ENCODE measurements at regions not wholly inside any gene's neighbourhood (a gene's known extent, or its start where the extent isn't known, plus 50 kb on each side); places are given as distances from the start of the nearest gene placed in this dataset.

DNA sequence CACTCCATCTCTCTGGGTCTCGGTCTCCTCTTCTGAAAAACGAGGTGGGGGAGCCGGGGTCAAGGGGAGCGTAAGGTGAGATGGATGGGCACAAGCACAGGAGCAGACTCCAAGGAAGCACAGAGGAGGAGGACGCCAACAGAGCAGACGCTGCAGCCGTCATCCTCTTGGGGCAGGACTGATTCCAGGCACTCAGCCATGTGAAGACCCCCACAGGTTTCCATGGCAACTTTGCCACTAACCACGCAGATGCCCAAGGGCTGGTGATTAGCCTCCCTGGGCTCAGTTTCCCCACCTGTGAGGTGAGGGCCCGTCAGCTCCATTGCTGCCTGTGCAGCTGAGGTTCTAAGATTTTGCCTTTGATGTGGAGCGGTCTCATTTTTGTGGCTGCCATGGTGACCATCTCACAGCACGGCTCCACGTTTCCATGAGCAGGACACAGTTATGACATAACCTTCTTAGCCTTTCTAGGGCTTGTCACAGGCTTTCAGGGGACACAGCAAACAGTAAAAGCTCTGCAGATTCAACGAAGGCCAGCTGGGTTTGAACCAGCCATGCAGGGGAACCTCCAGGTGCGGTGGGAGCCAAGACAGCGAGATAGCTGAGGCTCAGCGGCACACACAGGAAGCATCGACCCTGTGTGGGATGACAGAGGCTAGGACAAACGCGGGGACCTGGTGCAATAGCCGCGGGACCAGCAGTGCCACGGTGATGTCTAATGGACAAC lies 170.3 kb downstream of the NUP210 start:
- FAIRE-seq = no peak
- no peak for DNase-seq (ENCODE audit: low spot score)

DNA sequence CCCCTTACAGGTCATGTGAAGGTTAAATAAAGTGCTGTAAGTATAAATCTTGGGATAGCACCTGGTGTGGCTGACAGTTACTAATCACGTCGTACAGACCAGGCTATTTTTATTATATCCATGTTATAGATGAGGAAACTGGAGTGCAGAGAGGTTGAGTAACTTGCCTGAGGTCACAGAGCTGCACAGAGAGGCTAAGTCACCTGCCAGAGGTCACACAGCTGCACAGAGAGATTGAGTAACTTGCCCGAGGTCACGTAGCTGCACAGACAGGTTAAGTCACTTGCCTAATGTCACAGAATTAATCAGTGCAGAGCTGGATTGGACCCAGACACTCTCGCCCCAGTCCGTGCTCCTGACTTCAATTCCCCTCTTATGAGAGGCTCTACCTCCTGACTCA lies 171.5 kb downstream of the NUP210 start:
- DNase-seq (ENCODE audit: low spot score) = no peak
- no peak for FAIRE-seq

DNA sequence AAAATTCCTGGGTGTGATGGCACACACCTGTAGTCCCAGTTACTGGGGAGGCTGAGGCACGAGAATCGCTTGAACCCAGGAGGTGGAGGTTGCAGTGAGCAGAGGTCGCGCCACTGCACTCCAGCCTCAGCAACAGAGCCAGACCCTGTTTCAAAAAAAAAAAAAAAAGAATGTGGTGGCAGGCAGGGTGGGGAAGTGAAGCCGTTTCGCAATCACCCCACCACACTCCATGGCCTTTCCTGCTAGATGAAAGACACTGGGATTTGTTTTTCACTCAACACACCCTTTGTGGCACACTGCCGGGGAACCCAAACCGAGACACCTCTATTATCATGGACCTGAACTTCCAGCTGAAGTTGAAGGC lies 172.4 kb upstream of the IQSEC1 start:
- DNase-seq (ENCODE audit: low spot score) (no peak), FAIRE-seq (no peak)

DNA sequence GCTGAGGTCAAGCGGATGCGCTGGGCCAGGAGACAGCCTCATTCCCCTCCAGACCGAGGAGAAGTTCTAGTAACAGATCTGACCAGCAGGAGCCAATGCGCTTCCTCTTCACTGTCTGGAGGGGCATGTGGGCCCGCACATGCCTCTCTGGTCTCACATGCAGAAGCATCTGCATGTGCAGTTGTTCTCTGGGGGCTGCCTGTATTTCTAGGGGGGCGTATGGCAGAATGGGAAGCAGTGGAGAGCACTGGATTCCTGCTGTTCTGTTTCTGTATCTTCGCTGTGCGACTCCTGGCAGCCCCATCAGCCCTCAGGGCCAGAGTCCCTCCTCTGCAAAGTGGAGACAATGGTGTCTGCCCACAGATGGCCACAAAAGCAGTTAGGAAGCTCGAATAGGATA lies 170.4 kb upstream of the IQSEC1 start:
- DNase-seq (ENCODE audit: low spot score) (no peak), FAIRE-seq (no peak)

DNA sequence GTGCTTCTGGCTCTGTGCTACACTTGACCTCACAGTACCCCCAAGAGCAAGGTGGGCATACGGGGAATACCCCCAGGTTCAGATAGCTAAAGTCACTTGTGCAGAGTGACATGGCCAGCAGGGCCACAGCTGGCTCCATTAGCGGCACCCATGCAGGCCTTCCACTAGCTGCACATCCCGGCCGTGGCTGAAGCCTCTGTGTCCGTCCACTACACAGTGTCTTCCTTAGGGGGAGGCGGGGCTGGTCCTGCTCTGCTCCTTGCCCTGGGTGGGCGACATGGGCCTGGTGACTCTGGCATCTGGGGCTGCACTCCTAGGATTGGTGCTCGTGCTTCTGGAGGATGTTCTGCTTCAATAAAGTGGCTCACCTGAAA lies 169.1 kb upstream of the IQSEC1 start:
- DNase-seq (ENCODE audit: low spot score) (no peak), FAIRE-seq (peak; percentile 35)

DNA sequence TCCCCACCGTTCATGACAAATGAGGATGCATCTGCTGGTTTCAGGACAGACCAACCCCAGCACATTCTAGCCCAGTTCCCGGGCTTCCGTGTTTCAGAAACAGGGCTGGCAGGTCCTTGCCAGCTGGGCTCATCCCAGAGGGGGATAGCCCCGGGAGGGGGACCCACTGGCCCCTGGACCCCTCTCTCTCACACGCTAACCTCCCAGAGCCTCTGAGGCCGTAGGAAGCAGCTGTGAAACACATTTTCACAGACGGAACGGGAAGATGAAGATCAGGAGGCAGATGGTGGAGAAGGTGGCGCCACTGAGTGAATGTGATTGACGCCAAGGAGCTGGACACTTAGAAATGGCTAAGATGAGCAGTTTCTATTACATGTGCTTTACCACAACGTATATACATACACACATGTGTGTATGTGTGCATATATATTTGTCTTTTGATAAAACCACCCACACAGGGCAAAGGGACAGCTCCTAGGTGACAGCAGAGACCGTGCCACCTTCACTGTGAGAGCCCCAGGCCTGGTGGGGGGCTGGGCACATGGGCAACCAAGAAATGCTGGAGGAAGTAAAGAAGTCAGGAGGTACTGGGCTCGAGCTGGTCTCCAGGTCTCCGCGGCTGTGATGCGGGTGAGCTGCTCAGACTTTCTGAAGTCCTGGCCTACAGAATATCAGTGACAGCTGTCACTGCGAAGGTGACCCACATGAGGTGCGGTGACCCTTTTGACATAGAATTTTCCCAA lies 168.6 kb upstream of the IQSEC1 start:
- no peak for FAIRE-seq

DNA sequence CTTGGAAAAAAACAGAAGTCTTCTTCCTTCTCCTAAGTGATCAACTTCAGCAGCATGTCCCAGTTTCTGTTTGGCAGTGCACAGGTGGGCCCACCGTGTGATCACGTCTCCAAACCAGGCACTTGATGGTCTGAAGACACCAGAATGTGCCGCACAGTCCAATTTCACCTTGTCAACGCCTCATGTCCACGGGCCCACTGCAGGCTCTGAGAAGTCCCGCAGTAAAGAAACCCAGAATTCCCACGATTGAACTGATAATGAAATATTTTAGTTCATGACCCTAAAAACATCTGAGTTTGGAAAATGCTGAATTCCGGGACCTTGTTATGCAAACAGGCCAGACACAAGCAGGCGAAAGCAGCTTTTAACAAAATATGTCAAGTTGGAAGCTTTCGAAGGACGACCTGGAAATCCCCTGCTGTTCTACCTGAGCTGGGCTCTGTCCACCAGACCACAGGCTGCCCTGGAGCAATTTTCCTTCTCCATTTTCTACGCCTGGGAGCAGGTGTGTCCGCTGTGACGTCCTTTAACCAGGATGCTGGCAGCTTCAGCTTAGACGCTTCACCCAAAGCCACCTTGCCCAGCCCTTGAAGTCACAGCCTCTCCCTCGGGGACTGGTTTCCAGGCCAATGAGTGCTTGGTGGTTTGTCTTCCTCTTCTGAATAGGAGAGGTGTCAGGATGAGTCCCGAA lies 167.8 kb upstream of the IQSEC1 start:
- FAIRE-seq = no peak
- no peak for DNase-seq (ENCODE audit: low spot score)

More for the DNA sequence above, 168.6 kb upstream of the IQSEC1 start:
- DNase-seq (ENCODE audit: low spot score) = no peak

DNA sequence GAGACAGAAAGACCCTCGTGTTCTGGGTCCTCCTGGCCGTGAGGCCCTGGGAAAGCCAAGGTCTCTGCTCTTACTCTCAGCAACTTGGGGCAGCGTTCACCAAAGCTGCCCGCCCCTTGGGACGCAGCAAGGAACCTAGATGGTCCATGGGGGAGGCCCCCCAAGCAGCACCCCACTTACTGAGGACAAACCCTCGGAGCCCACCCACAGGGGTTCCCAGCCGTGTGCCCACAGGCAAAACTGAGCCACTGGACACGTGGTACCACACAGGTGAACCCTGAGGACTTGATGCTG lies 166.2 kb upstream of the IQSEC1 start:
- no peak for DNase-seq (ENCODE audit: low spot score)
- FAIRE-seq = no peak

DNA sequence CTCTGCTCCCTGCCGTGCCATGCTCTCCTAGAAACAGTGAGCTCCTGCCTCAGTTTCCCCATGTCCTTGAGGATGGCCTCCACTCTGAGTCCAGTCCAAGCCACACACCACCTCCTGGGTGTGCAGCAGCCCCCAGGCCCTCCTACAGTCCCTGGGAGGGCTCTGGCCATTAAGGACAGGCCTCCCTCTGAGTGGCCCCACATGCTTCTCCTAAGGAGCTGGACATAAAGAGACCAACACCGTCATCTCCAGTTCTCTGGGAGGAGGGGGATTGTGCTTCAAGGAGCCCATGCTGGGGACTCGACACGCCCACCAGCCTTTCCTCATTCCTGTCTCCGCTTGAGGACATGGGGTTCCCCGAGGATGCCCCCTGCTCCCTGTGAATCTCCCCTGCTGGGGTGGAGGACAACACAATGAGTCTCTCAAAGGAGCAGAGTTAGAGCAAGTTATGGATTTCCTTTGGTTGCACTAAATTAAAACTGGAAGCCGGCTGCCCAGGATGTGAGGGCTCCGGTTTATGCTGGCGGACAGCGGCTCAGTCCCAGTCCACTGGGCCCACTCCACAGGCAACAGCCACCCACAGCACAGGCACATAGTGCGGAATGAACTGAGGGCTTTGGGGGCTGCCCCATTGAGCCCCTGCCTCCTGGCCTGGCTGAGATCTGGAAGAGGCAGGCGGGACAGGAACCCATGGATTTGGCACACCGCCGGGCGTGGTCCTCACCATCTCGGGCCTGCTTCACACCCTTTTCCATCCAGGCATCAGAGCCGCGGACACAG lies 165.6 kb upstream of the IQSEC1 start:
- no peak for FAIRE-seq
- DNase-seq (ENCODE audit: low spot score) = no peak

DNA sequence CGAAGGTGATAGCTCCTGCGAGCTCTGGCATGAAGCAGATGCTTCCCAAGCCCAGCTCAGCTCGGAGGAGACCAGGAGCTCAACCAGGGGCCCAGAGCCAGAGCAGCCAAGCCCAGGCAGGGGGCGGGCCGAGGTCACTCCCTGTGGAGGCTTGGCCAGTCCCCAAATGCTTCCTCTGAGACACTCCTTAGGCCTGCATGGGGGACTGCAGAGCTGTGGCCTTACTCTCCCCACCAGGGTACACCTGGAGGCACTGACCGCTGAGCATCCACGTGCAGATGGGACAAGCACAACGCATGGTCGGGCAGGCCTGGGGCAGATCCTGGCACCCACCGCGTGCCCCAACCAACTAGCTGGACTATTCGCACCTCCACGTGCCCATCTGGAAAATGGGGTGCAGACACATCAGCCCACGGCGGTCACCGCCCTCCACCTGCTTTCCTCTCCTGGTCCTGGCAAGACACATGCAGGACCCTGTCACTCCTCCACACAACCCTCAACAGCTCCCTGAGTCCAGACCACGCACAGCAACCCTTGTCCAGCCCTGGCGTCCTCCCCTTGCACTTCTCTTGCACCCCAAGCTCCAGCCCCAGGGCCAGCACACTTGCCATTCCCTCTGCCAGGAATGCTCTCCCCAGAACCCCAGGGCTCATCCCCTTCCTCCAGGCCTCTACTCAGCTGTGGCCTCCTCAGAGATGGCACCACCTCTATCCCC lies 164.7 kb upstream of the IQSEC1 start:
- no peak for DNase-seq (ENCODE audit: low spot score)
- no peak for FAIRE-seq

DNA sequence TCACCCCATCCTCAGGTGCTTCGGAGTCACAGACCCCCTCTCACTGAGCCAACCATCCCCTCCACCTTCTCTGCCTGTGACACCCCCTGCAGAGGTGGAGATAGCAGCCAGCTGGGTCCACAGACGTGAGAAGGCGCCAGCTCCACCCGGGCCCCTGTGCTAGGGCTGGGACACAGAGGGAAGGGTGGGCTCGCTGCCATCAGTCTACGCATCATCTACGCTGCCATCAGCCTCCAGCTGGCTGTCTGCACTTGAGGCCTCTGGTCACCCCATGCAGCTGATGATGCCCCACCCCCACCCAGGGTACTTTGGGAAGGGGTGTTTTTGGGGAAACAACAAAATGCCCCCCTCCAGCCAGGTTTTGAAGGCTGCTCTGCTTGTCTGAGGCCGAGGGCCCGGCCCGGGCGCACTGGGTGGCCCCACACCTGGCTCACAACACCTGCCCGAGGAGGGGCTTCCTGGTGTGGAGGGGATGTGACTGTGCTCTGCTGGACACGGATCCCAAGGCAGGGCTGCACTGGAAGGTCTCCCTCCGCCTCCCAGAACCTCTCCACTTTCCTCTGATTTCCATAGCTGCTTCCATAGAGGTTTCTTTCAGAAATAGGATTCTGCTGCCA lies 163.4 kb upstream of the IQSEC1 start:
- DNase-seq (ENCODE audit: low spot score) = no peak
- FAIRE-seq = no peak

DNA sequence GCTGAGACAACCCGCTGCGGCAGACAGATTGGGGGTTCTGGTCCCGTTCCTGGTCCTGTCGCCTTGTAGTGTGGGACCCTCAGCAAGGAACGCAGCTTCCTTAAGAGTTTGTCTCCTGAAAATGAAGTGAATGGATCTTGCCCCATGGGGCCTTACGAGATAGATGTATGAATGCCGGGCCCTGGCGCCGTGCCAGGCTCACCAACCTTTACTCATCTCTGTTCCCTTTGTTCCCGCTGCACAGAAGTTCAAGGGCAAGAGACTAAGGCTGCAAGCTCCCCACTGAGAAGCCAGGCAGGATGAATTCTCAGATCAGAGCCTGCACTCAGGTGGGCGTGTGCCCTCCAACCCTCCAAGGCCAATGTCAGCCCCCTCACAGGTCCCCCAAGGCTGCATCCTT lies 162.7 kb upstream of the IQSEC1 start:
- DNase-seq (ENCODE audit: low spot score) (peak; percentile 62), FAIRE-seq (no peak)

DNA sequence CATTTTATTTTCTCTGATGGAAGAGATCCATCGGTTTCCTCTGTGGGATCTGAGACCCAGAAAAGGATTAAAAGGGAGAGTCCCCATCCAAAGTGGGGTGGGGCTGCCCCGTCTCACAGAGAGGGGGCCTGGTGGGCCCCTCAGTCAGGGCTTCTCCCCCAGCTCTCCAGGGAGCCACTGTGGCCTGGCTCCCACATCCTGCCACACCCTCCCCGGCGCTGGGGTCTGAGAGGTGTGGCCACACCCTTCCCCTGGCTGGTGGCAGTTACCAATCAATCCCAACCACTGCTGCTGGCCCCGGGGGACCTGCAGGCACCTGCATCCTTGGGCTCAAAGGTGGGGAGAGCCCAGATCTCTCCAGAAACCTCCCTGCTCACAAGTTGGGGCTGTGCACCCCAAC lies 161.8 kb upstream of the IQSEC1 start:
- no peak for FAIRE-seq
- peak; percentile 48 for DNase-seq (ENCODE audit: low spot score)

DNA sequence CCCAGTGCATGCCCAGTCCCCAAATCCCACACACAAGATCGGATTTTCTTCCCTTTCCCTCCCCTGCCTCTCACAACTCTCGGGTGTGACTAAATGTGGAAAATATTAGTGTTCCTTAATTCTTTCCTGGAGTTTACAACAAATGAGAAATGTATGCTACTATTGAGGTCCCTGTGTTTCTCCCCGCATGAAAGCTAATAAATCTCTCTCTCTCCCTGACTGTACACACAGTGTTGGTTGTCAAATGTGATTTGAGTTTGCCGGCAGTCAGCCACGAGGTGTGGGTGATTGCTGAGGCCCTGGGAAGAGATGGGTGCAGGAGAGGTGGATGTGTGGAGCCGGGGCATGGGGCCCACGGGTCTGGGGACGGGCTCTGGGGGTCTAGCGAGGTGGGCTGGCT lies 161.4 kb upstream of the IQSEC1 start:
- no peak for FAIRE-seq
- DNase-seq (ENCODE audit: low spot score) = no peak

DNA sequence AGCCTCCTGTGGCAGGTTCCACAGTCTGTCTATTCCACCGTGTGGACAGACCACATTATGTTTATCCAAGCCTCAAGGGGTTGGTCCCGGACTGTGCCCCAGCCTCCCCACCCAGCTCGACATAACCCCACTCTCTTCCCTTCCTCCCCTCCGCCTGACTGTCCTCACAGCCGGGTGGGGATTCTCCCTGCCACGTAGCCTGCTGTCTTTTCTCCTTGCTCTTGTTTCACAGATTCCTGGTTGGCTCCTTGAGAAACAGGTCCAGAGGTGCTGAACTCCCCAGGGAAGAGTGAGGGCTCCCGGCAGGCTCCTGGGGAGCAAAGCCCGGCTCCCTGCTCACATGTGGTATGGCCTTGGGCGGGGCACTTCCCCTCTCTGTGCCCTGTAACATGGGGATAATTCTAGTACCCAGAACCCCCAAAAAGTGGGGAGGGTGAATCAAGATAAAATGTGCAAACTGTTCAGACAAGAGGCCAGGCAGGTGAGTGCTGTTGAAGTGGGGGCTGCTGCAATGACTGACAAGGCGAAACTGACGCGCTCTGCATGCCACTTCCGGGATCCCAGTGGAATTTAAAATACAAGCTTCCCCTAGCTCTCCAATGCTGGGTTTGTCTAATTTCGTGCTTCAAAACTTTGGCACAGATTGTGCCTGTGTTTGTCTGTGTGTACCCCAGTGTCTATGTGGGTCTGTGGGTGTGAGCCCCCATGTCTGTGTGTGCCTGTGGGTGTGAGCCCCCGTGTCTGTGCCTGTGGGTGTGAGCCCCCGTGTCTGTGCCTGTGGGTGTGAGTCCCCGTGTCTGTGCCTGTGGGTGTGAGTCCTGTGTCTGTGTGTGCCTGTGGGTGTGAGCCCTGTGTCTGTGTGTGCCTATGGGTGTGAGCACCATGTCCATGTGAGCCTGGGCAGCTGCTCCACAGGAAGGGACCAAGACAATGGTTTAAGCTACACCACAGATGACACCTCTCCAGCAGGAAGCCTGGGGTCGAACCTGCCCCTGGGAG lies 160.6 kb upstream of the IQSEC1 start:
- no peak for FAIRE-seq
- DNase-seq (ENCODE audit: low spot score) = no peak

DNA sequence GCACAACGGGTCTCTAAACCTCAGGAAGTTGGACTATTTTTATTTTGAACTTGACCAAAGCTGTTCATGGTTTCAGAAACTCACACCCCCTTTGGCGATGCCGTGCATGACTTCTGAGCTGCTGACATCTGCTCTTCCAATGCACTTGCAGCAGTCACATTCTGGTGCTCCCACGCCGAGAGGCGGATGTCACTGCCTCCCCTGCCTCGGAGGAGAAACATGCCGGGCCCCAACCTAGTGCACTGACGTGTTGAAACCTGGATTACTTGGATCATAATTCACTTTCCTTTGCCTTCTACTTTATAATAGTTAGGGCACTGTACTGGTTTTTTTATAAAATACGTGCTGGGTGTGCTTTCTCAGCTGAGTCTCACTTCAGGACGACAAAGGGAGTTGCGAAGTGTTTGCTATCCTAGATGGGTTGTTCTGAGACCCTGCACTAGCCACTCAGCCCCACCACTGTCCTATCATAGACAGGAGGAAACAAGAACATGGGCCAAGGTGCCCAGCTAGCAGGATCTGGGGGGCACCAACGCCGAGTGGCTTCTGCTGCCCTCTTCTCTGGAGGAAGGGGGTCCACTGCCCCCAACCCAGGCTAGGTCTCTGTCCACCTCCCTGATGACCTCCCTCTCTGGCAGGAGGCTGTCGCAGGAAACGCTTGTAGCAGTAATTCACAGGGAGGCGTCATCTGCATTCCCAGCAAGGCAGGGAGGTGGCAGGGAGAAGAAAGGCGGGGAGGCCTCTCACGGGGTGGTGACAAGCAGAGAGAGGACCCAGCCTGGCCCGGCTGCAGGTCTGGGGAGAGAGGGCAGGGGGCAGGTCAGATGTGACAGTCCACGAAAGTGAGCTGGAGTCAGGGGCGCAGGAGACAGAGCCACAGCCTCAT lies 158.8 kb upstream of the IQSEC1 start:
- no peak for DNase-seq (ENCODE audit: low spot score)
- FAIRE-seq = no peak

DNA sequence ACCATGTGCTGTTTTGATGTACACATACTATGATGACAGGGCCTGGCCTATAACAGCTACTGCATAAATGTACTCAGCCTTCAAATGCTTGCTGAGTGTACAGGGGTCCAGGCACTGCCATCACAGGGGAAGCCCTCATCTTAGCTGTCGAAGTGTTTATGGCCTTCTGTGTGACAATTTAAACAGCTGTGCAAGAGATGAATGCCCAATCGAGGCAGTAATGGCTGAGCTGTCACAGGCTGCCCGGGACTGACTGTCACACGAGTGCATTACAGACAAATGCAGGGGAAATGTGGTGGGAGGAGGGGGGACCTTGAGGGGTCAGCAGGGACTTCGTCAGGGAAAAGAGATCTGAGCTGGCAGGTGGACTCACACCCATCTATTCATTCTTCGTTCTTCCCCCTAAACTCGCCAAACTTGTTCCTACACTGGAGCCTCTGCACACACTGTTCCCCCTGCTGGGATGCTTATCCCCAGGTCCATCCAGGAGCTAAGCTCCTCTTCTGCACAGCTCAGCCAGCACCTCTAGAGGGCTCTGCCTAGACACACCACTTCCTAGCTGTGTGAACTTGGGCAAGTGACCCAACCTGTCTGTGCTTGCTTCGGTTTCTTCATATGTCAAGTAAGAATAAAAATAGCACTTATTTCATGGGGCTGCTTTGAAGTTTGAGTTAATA lies 156.2 kb upstream of the IQSEC1 start:
- DNase-seq (ENCODE audit: low spot score) (peak; percentile 56), FAIRE-seq (peak; percentile 78)

DNA sequence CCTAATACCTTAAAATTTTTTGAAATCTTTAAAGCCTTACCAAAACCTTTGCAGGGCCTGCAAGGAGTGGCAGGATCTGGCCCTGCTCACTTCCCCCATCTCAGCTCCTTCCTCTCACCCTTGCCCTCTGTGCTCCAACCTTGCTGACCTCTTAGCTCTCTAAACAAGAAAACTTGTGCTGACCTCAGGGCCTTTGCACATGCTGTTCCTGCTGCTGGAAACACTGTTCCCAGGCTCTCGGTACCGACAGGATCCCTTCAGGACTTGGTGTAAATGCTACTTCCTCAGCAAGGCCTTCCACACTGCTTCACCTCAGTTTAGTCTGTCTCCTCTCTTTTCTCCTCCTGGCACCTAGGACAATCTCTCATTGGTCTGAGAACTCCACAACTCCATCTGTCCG lies 155.4 kb upstream of the IQSEC1 start:
- no peak for DNase-seq (ENCODE audit: low spot score)
- no peak for FAIRE-seq

Data from urothelium cell line (cell line).